Activated naive CD4-positive, alpha-beta T cell treated with anti-CD3 and anti-CD28 coated beads for 36 hours (primary cell): ENCODE measurements at regions not wholly inside any gene's neighbourhood (a gene's known extent, or its start where the extent isn't known, plus 50 kb on each side); places are given as distances from the start of the nearest gene placed in this dataset.
"Not testable (repeated sequence)": the region's sequence is repeated elsewhere in the genome, so short reads cannot be mapped to it uniquely, and the experiment has no call there.

Experiments used
- CTCF ChIA-PET: fragments of 350-600 bp; sonication (Branson Sonifier 250); formaldehyde crosslinking; loops from one replicate; lab custom pipeline; 2021; ENCODE audit warnings: antibody characterized with exemption; lab: Charles Lee
- DNase-seq: peaks from one replicate; pipeline ENCODE4 v3.0.0-alpha.2; 2020
- H3K27ac Mint-ChIP-seq: one replicate; pipeline ENCODE4 v1.8.0; 2021; ENCODE audit warnings: mild to moderate bottlenecking, mixed read lengths
- H3K27me3 Mint-ChIP-seq: one replicate; pipeline ENCODE4 v1.8.0; 2021; ENCODE audit warnings: low read depth, mixed read lengths
- H3K36me3 Mint-ChIP-seq: one replicate; pipeline ENCODE4 v1.8.0; 2021; ENCODE audit warnings: low read depth, mixed read lengths
- H3K4me1 Mint-ChIP-seq: one replicate; pipeline ENCODE4 v1.8.0; 2021; ENCODE audit warnings: low read depth, mixed read lengths
- H3K4me3 Mint-ChIP-seq: one replicate; pipeline ENCODE4 v1.8.0; 2021; ENCODE audit warnings: mild to moderate bottlenecking, moderate library complexity, mixed read lengths
- H3K9me3 Mint-ChIP-seq: one replicate; pipeline ENCODE4 v1.8.0; 2021; ENCODE audit warnings: mixed read lengths
- intact Hi-C: fragments of 100-400 bp; cut with micrococcal nuclease; formaldehyde crosslinking; loops from one replicate; pipeline ENCODE4 v1.15.1; 2023

- CTCF ChIA-PET, result no interaction called here
- H3K9me3 Mint-ChIP-seq, result no peaks in the 10 kb centered on the region
- intact Hi-C loops, result no loop called here
- H3K27ac Mint-ChIP-seq, result no peak overlapping the region
- DNase-seq, result no peak
- H3K27me3 Mint-ChIP-seq, result no peaks in the 10 kb centered on the region
- no peaks in the 10 kb centered on the region for H3K4me1 Mint-ChIP-seq
- no peaks in the 10 kb centered on the region for H3K36me3 Mint-ChIP-seq
- H3K4me3 Mint-ChIP-seq, result no peak overlapping the region
Observed at GRCh38 chr6:74181471-74181870, 485.5 kb downstream of the CD109 start.

- no peaks in the 10 kb centered on the region for H3K9me3 Mint-ChIP-seq
- no peaks in the 10 kb centered on the region for H3K4me1 Mint-ChIP-seq
- CTCF ChIA-PET, result no interaction called here
- DNase-seq, result no peak
- intact Hi-C loops, result no loop called here
- H3K27ac Mint-ChIP-seq, result no peak overlapping the region
- H3K4me3 Mint-ChIP-seq, result no peak overlapping the region
- H3K36me3 Mint-ChIP-seq, result no peaks in the 10 kb centered on the region
- H3K27me3 Mint-ChIP-seq, result no peaks in the 10 kb centered on the region
Observed at GRCh38 chr6:74177506-74177905, 481.5 kb downstream of the CD109 start.

GRCh38 chr6:74170550-74170949, 474.5 kb downstream of the CD109 start:
- DNase-seq, H3K4me1 Mint-ChIP-seq, H3K36me3 Mint-ChIP-seq, intact Hi-C loops, H3K4me3 Mint-ChIP-seq, CTCF ChIA-PET, H3K27ac Mint-ChIP-seq, H3K9me3 Mint-ChIP-seq, H3K27me3 Mint-ChIP-seq: not testable (repeated sequence)

GRCh38 chr6:74170118-74170517, 474.1 kb downstream of the CD109 start:
- DNase-seq, result no peak
- Mint-ChIP-seq H3K27ac (no peak overlapping the region), H3K9me3 (peaks cover 2% of the 10 kb centered on the region), H3K4me3 (no peak overlapping the region), H3K36me3 (no peaks in the 10 kb centered on the region), H3K4me1 (no peaks in the 10 kb centered on the region), H3K27me3 (no peaks in the 10 kb centered on the region)
- intact Hi-C loops, result no loop called here
- CTCF ChIA-PET, result no interaction called here

- no peak overlapping the region for H3K4me3 Mint-ChIP-seq
- H3K36me3 Mint-ChIP-seq, result no peaks in the 10 kb centered on the region
- CTCF ChIA-PET, result no interaction called here
- DNase-seq, result no peak
- intact Hi-C loops, result no loop called here
- no peaks in the 10 kb centered on the region for H3K4me1 Mint-ChIP-seq
- H3K27me3 Mint-ChIP-seq, result no peaks in the 10 kb centered on the region
- H3K9me3 Mint-ChIP-seq, result peaks cover 2% of the 10 kb centered on the region
- H3K27ac Mint-ChIP-seq, result no peak overlapping the region
Observed at GRCh38 chr6:74167976-74168375, 472.0 kb downstream of the CD109 start.

- DNase-seq, result no peak
- CTCF ChIA-PET, result no interaction called here
- H3K36me3 Mint-ChIP-seq, result no peaks in the 10 kb centered on the region
- no peak overlapping the region for H3K27ac Mint-ChIP-seq
- no peak overlapping the region for H3K4me3 Mint-ChIP-seq
- intact Hi-C loops, result no loop called here
- H3K9me3 Mint-ChIP-seq, result peaks cover 2% of the 10 kb centered on the region
- H3K27me3 Mint-ChIP-seq, result no peaks in the 10 kb centered on the region
- H3K4me1 Mint-ChIP-seq, result no peaks in the 10 kb centered on the region
Observed at GRCh38 chr6:74167511-74167910, 471.5 kb downstream of the CD109 start.

GRCh38 chr6:74166849-74167248, 470.8 kb downstream of the CD109 start:
- Mint-ChIP-seq H3K27ac (no peak overlapping the region), H3K4me1 (no peaks in the 10 kb centered on the region), H3K9me3 (no peaks in the 10 kb centered on the region), H3K4me3 (no peak overlapping the region), H3K27me3 (no peaks in the 10 kb centered on the region), H3K36me3 (no peaks in the 10 kb centered on the region)
- intact Hi-C loops, result no loop called here
- CTCF ChIA-PET, result no interaction called here
- DNase-seq, result no peak

GRCh38 chr6:74161380-74161779, 465.4 kb downstream of the CD109 start:
- Mint-ChIP-seq H3K27ac (no peak overlapping the region), H3K9me3 (no peaks in the 10 kb centered on the region), H3K4me1 (no peaks in the 10 kb centered on the region), H3K4me3 (no peak overlapping the region), H3K36me3 (no peaks in the 10 kb centered on the region), H3K27me3 (no peaks in the 10 kb centered on the region)
- intact Hi-C loops, result no loop called here
- DNase-seq, result no peak
- CTCF ChIA-PET, result no interaction called here

GRCh38 chr6:74152096-74152675, 456.2 kb downstream of the CD109 start:
- CTCF ChIA-PET, result no interaction called here
- Mint-ChIP-seq H3K36me3 (no peaks in the 10 kb centered on the region), H3K4me3 (no peak overlapping the region), H3K27ac (no peak overlapping the region), H3K4me1 (no peaks in the 10 kb centered on the region), H3K9me3 (no peaks in the 10 kb centered on the region), H3K27me3 (no peaks in the 10 kb centered on the region)
- no peak for DNase-seq
- intact Hi-C loops, result no loop called here

- Mint-ChIP-seq H3K27ac (no peak overlapping the region), H3K27me3 (no peaks in the 10 kb centered on the region), H3K36me3 (no peaks in the 10 kb centered on the region), H3K4me1 (no peaks in the 10 kb centered on the region), H3K4me3 (no peak overlapping the region), H3K9me3 (no peaks in the 10 kb centered on the region)
- intact Hi-C loops, result no loop called here
- CTCF ChIA-PET, result no interaction called here
- no peak for DNase-seq
Observed at GRCh38 chr6:74145931-74146330, 449.9 kb downstream of the CD109 start.

GRCh38 chr6:74137911-74138310, 441.9 kb downstream of the CD109 start:
- H3K27me3 Mint-ChIP-seq, result no peaks in the 10 kb centered on the region
- no peak for DNase-seq
- CTCF ChIA-PET, result no interaction called here
- H3K9me3 Mint-ChIP-seq, result no peaks in the 10 kb centered on the region
- H3K27ac Mint-ChIP-seq, result no peak overlapping the region
- no peak overlapping the region for H3K4me3 Mint-ChIP-seq
- intact Hi-C loops, result no loop called here
- H3K36me3 Mint-ChIP-seq, result no peaks in the 10 kb centered on the region
- H3K4me1 Mint-ChIP-seq, result no peaks in the 10 kb centered on the region

GRCh38 chr6:74134327-74134726, 438.3 kb downstream of the CD109 start:
- CTCF ChIA-PET, result no interaction called here
- Mint-ChIP-seq H3K27ac (no peak overlapping the region), H3K27me3 (no peaks in the 10 kb centered on the region), H3K4me3 (no peak overlapping the region), H3K36me3 (no peaks in the 10 kb centered on the region), H3K9me3 (no peaks in the 10 kb centered on the region), H3K4me1 (no peaks in the 10 kb centered on the region)
- no peak for DNase-seq
- intact Hi-C loops, result no loop called here

GRCh38 chr6:74133073-74133472, 437.1 kb downstream of the CD109 start:
- H3K27me3 Mint-ChIP-seq, result no peaks in the 10 kb centered on the region
- H3K27ac Mint-ChIP-seq, result no peak overlapping the region
- CTCF ChIA-PET, result no interaction called here
- H3K9me3 Mint-ChIP-seq, result no peaks in the 10 kb centered on the region
- no peak for DNase-seq
- no peak overlapping the region for H3K4me3 Mint-ChIP-seq
- H3K4me1 Mint-ChIP-seq, result no peaks in the 10 kb centered on the region
- intact Hi-C loops, result no loop called here
- H3K36me3 Mint-ChIP-seq, result no peaks in the 10 kb centered on the region

GRCh38 chr6:74130641-74131040, 434.6 kb downstream of the CD109 start:
- CTCF ChIA-PET, result no interaction called here
- Mint-ChIP-seq H3K4me3 (no peak overlapping the region), H3K4me1 (no peaks in the 10 kb centered on the region), H3K27me3 (no peaks in the 10 kb centered on the region), H3K9me3 (no peaks in the 10 kb centered on the region), H3K36me3 (no peaks in the 10 kb centered on the region), H3K27ac (no peak overlapping the region)
- no peak for DNase-seq
- intact Hi-C loops, result no loop called here
